Osteoblast (primary cell): ENCODE measurements at regions not wholly inside any gene's neighbourhood (a gene's known extent, or its start where the extent isn't known, plus 50 kb on each side); places are given as distances from the start of the nearest gene placed in this dataset.

Experiments
- DNase-seq: peaks from one replicate; pipeline ENCODE4 v3.0.0; 2011; ENCODE audit warnings: low spot score, mixed read lengths; ENCODE audit not compliant: insufficient read length; ENCODE audit errors: missing footprints
- H2AFZ ChIP-seq: 2 replicates; pipeline ENCODE4 v1.6.0; 2011; ENCODE audit warnings: mild to moderate bottlenecking, low read length
- H3K27ac ChIP-seq: 2 replicates; pipeline ENCODE4 v1.5.1; 2011; ENCODE audit warnings: mild to moderate bottlenecking, low read depth, low read length, moderate library complexity
- H3K27me3 ChIP-seq: 2 replicates; pipeline ENCODE4 v1.6.0; 2012; ENCODE audit warnings: mild to moderate bottlenecking, control low read depth, inconsistent platforms, low read length, moderate library complexity; ENCODE audit not compliant: insufficient read depth
- H3K36me3 ChIP-seq: 2 replicates; pipeline ENCODE4 v1.5.1; 2011; ENCODE audit warnings: mild to moderate bottlenecking, low read length, control low read depth, moderate library complexity; ENCODE audit not compliant: insufficient read depth
- H3K4me1 ChIP-seq: 2 replicates; pipeline ENCODE4 v1.5.1; 2011; ENCODE audit warnings: mild to moderate bottlenecking, low read length, control low read depth, moderate library complexity; ENCODE audit not compliant: insufficient read depth
- H3K4me2 ChIP-seq: 2 replicates; pipeline ENCODE4 v1.6.0; 2011; ENCODE audit warnings: mild to moderate bottlenecking, low read length; ENCODE audit not compliant: insufficient read depth
- H3K4me3 ChIP-seq: fragments of 200-600 bp; sonication (generic); 3 replicates; pipeline ENCODE4 v1.5.1; 2012; ENCODE audit warnings: mild to moderate bottlenecking, low read length, inconsistent platforms; ENCODE audit not compliant: insufficient read depth
- H3K79me2 ChIP-seq: 2 replicates; pipeline ENCODE4 v1.6.0; 2012; ENCODE audit warnings: mild to moderate bottlenecking, low read length, control low read depth, inconsistent platforms; ENCODE audit not compliant: insufficient read depth
- H3K9me3 ChIP-seq: 2 replicates; pipeline ENCODE4 v1.5.1; 2011; ENCODE audit warnings: low read depth, low read length, control low read depth
- H4K20me1 ChIP-seq: 2 replicates; pipeline ENCODE4 v1.6.0; 2012; ENCODE audit warnings: mild to moderate bottlenecking, low read length, control low read depth; ENCODE audit not compliant: insufficient read depth
- CTCF ChIP-seq: IDR thresholded peaks from 2 replicates; pipeline ENCODE4 v1.5.1; 2011; ENCODE audit warnings: mild to moderate bottlenecking, low read depth, low read length, moderate library complexity; ENCODE audit errors: extremely low read depth

- no peaks in the 10 kb centered on the region for H3K4me1 ChIP-seq
- H3K4me3 ChIP-seq, result no peak overlapping the region
- H3K79me2 ChIP-seq, result no peaks in the 10 kb centered on the region
- no peaks in the 10 kb centered on the region for H3K36me3 ChIP-seq
- H3K9me3 ChIP-seq, result no peaks in the 10 kb centered on the region
- peak; percentile 11 for DNase-seq
- H3K27ac ChIP-seq, result no peak overlapping the region
- no peak overlapping the region for H2AFZ ChIP-seq
- H4K20me1 ChIP-seq, result no peaks in the 10 kb centered on the region
- no peak for TF ChIP-seq CTCF
- no peaks in the 10 kb centered on the region for H3K27me3 ChIP-seq
- H3K4me2 ChIP-seq, result no peak overlapping the region
Measured at GRCh38 chr9:135032868-135033460, 54.5 kb upstream of the OLFM1 start.

GRCh38 chr9:135033487-135033886 lies 54.0 kb upstream of the OLFM1 start:
- Histone ChIP-seq H3K79me2 (no peaks in the 10 kb centered on the region), H4K20me1 (no peaks in the 10 kb centered on the region), H3K27me3 (no peaks in the 10 kb centered on the region), H3K4me1 (no peaks in the 10 kb centered on the region), H3K27ac (no peak overlapping the region), H3K9me3 (no peaks in the 10 kb centered on the region), H3K4me2 (no peak overlapping the region), H3K4me3 (no peak overlapping the region), H2AFZ (no peak overlapping the region), H3K36me3 (no peaks in the 10 kb centered on the region)
- TF ChIP-seq CTCF, result no peak
- peak; percentile 69 for DNase-seq

- Histone ChIP-seq H3K79me2 (no peaks in the 10 kb centered on the region), H2AFZ (no peak overlapping the region), H3K27me3 (no peaks in the 10 kb centered on the region), H4K20me1 (no peaks in the 10 kb centered on the region), H3K4me3 (no peak overlapping the region), H3K9me3 (no peaks in the 10 kb centered on the region), H3K4me1 (no peaks in the 10 kb centered on the region), H3K27ac (no peak overlapping the region), H3K4me2 (no peak overlapping the region), H3K36me3 (no peaks in the 10 kb centered on the region)
- TF ChIP-seq CTCF, result no peak
- DNase-seq, result no peak
Measured at GRCh38 chr9:135034106-135034505, 53.4 kb upstream of the OLFM1 start.

GRCh38 chr9:135035781-135036760 lies 51.4 kb upstream of the OLFM1 start:
- Histone ChIP-seq H3K27ac (no peak overlapping the region), H3K9me3 (no peaks in the 10 kb centered on the region), H2AFZ (no peak overlapping the region), H4K20me1 (no peaks in the 10 kb centered on the region), H3K36me3 (no peaks in the 10 kb centered on the region), H3K4me3 (no peak overlapping the region), H3K27me3 (no peaks in the 10 kb centered on the region), H3K4me1 (no peaks in the 10 kb centered on the region), H3K79me2 (no peaks in the 10 kb centered on the region), H3K4me2 (no peak overlapping the region)
- DNase-seq, result peak; percentile 77
- no peak for TF ChIP-seq CTCF
